Omental fat pad (tissue), 3 donors: ENCODE measurements at regions not wholly inside any gene's neighbourhood (a gene's known extent, or its start where the extent isn't known, plus 50 kb on each side); places are given as distances from the start of the nearest gene placed in this dataset.

ENCODE experiments used
- ATAC-seq: fragments of 150-250 bp; one replicate; pipeline ENCODE4 v1.9.1; 2016; ENCODE audit warnings: mild to moderate bottlenecking, moderate library complexity; ENCODE audit not compliant: low FRiP score
- DNase-seq: peaks from one replicate; pipeline ENCODE4 v3.0.0-alpha.2; 2019; ENCODE audit warnings: low spot score
- CTCF ChIP-seq, 3 donors: fragments of 450-650 bp; IDR thresholded peaks; one replicate each; pipeline ENCODE4 v1.5.1; 2016 to 2017; ENCODE audit warnings: antibody characterized with exemption in 3 of 3, mild to moderate bottlenecking in 3 of 3, moderate library complexity in 2 of 3

DNA sequence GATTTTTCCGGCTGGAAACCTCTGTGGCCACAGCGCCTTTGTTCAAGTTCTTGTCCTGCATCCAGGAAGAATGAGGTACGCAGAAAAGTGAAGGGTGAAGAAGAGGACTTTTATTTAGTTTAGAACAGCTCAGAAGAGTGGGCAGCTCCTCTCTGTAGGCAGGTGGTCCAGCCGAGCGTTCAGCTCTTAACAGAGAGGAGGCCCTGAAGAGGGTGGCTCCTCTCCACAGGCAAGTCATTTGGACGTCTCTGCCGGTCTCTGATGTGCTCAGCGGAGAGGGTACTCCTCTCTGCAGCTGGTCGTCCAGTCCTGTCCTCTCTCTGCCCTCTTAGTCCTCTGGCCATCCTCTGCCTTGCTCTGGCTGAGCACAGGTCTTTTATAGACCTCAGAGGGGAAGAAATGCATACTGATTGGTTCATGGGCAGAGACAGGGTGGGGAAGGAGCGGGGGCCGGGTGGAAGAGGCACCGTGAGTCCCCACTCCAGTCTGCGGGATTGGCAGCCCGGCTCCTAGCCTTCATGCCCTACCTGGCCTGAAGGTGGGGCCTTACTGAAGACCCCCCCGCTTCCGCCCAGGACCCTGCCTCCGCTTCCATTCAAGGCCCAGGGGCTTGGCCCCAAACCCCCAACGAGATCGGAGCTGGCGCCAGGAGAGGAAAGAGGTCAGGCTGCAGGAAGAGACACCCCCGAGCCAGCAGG is 70.0 kb upstream of the NKD1 start:
- ATAC-seq, result no peak
- no peak for TF ChIP-seq CTCF (IDR thresholded peaks at IDR 0.05)
- no peak for DNase-seq

DNA sequence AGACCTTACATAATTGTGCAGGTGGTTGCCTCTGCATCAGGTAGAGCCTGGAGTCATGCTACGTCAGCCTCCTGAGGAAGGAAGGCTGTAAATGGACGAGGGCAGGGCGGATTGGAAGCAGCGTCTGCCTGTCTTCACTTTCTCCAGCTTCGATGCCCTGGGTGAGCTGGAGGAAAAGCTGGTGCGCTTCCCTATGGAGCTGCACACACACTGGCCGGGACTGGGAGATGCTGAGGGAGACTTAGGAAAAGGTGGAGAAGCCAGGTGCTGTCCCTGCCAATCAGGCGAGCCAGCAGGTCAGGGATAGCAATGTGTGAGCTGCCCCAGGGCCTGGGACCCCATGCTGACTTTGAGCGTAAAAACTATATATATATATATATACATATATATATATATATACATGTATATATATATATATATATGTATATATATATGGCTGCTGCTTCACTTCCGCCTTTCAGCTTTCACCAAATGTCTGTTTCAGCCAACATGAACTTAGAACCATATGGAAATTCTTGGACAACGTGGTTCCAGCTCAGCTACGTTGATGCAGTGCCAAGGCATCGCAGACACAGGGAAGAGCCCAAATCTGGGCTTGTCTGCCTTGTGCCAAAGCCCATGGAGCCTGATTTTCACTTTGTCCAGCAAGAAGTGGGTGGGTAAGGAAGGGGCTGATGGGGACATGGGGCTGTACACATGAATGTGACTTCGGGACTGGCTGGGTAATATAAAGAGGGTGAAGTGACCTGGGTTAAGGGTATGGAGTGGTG is 71.5 kb upstream of the NKD1 start:
- ATAC-seq, result no peak
- DNase-seq, result no peak
- TF ChIP-seq CTCF (IDR thresholded peaks at IDR 0.05), result no peak

- no peak for ATAC-seq
- DNase-seq, result no peak
- no peak for TF ChIP-seq CTCF (IDR thresholded peaks at IDR 0.05)
Measured at GRCh38 chr16:50475170-50475569, 73.0 kb upstream of the NKD1 start.

DNA sequence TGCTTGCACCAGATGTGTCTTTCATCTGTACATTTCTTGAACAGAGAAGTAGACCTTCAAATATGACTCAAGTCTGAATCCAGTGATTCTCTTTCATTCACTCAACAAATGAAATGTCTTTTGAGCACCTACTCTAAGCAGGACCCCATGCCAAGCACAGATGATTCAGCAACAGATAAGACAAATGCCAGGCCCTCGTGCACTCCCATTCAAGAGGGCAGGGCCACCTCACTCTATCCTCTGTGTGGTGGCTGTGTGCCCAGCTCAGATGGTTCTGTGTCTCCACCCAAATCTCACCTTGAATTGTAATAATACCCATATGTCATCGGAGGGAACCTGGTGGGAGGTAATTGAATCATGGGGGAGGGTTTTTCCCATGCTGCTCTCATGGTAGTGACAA is 74.1 kb upstream of the NKD1 start:
- no peak for DNase-seq

DNA sequence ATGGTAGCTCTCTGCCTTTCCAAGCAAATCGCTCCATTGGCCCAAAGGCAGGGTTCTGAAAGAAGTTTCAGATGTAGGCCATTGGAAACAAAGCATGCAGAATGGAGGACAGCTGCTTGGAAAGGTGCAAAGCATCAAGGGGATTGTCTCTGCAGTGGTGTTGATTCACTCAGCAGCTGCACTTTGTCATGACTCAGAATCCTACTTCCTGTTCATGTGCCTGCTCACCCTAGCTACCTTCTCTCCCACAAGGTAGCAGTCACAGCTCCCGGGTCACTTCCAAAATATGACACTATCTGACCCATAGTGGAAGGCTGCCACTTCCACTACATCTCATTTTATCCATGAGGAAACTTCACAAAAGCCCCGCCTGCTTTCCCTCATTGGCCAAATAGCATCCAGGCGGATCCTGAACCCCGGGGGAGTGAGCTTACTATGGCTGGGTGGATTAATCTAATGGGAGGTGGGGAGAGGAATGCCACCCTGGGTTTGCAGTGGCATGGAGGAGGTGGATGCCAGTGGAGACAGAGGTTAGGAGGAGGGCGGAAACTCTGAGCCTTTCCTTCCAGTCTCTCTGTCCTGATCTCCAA is 74.7 kb upstream of the NKD1 start:
- no peak for TF ChIP-seq CTCF (IDR thresholded peaks at IDR 0.05)
- ATAC-seq (no peak), DNase-seq (no peak)

More for the DNA sequence above, 74.1 kb upstream of the NKD1 start:
- peak; percentile 44 for ATAC-seq
- TF ChIP-seq CTCF (IDR thresholded peaks at IDR 0.05), result no peak

DNA sequence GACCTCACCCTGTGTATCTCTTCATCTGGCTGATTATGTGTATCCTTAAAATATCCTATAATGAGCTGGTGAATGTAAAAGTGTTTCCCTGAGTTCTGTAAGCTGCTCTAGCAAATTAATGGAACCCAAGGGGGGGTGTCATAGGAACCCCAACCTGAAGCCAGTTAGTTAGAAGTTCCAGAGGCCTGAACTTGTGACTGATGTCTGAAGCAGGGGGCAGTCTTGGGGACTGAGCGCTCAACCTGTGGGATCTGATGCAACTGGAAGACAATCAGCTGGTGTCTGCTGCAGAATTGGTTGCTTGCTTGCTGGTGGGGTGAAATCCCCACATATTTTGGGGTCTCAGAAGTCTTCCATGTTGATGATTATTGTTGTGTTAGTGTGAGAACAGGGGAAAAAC is 75.7 kb upstream of the NKD1 start:
- DNase-seq (no peak), ATAC-seq (no peak)
- TF ChIP-seq CTCF (IDR thresholded peaks at IDR 0.05), result no peak
